ENCODE measurements at regions not wholly inside any gene's neighbourhood (a gene's known extent, or its start where the extent isn't known, plus 50 kb on each side); places are given as distances from the start of the nearest gene placed in this dataset.

DNA sequence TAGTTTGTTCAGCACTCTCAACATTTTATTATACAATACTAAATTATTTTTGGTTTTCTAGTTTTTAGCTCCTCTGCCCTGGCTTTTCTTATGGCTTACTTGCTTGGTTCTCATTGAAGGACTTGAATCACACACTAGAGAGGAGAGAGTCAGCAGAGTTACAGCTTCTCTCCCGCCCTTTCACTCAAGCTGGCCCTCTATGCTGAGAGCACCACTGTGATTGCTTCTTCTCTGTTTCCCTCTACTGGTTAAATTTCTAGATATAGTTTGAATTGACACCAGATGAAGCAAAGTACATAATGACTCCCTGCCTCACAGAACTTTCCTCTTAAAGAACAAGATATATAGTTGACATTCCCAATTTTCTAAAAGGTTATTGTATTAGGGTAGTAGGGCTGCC is 767.3 kb upstream of the SORCS1 start:
- TF ChIP-seq SMAD3 (CRISPR knock-in tag; IDR thresholded peaks at IDR 0.05; ENCODE audit: borderline replicate concordance), result no peak
- no peak for TF ChIP-seq MXD4 (CRISPR knock-in tag; IDR thresholded peaks at IDR 0.05; ENCODE audit: borderline replicate concordance)
- no peak for TF ChIP-seq ZBTB21 (CRISPR knock-in tag; IDR thresholded peaks at IDR 0.05; ENCODE audit: borderline replicate concordance)
- TF ChIP-seq JUN (CRISPR knock-in tag; IDR thresholded peaks at IDR 0.05), result no peak
- TF ChIP-seq, protein P1, sequence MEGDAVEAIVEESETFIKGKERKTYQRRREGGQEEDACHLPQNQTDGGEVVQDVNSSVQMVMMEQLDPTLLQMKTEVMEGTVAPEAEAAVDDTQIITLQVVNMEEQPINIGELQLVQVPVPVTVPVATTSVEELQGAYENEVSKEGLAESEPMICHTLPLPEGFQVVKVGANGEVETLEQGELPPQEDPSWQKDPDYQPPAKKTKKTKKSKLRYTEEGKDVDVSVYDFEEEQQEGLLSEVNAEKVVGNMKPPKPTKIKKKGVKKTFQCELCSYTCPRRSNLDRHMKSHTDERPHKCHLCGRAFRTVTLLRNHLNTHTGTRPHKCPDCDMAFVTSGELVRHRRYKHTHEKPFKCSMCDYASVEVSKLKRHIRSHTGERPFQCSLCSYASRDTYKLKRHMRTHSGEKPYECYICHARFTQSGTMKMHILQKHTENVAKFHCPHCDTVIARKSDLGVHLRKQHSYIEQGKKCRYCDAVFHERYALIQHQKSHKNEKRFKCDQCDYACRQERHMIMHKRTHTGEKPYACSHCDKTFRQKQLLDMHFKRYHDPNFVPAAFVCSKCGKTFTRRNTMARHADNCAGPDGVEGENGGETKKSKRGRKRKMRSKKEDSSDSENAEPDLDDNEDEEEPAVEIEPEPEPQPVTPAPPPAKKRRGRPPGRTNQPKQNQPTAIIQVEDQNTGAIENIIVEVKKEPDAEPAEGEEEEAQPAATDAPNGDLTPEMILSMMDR (IDR thresholded peaks at IDR 0.05), result no peak
- no peak for TF ChIP-seq FOXJ3 (CRISPR knock-in tag; IDR thresholded peaks at IDR 0.05; ENCODE audit: borderline replicate concordance)
- no peak for TF ChIP-seq OVOL2 (CRISPR knock-in tag; IDR thresholded peaks at IDR 0.05; ENCODE audit: borderline replicate concordance)
- no peak for TF ChIP-seq NR3C1 (CRISPR knock-in tag; conservative IDR thresholded peaks at IDR 0.05; ENCODE audit: low read depth)
- TF ChIP-seq, protein P2, sequence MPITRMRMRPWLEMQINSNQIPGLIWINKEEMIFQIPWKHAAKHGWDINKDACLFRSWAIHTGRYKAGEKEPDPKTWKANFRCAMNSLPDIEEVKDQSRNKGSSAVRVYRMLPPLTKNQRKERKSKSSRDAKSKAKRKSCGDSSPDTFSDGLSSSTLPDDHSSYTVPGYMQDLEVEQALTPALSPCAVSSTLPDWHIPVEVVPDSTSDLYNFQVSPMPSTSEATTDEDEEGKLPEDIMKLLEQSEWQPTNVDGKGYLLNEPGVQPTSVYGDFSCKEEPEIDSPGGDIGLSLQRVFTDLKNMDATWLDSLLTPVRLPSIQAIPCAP (CRISPR knock-in tag; IDR thresholded peaks at IDR 0.05), result no peak
- no peak for TF ChIP-seq SP1 (CRISPR knock-in tag; conservative IDR thresholded peaks at IDR 0.05)
- no peak for TF ChIP-seq ETV6 (CRISPR knock-in tag; IDR thresholded peaks at IDR 0.05)
- TF ChIP-seq, protein P3, sequence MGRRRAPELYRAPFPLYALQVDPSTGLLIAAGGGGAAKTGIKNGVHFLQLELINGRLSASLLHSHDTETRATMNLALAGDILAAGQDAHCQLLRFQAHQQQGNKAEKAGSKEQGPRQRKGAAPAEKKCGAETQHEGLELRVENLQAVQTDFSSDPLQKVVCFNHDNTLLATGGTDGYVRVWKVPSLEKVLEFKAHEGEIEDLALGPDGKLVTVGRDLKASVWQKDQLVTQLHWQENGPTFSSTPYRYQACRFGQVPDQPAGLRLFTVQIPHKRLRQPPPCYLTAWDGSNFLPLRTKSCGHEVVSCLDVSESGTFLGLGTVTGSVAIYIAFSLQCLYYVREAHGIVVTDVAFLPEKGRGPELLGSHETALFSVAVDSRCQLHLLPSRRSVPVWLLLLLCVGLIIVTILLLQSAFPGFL (CRISPR knock-in tag; IDR thresholded peaks at IDR 0.05; ENCODE audit: borderline replicate concordance), result no peak

All from WTC11 (cell line).